Suprapubic skin (tissue), 4 donors: ENCODE measurements at regions not wholly inside any gene's neighbourhood (a gene's known extent, or its start where the extent isn't known, plus 50 kb on each side); places are given as distances from the start of the nearest gene placed in this dataset.

ENCODE experiments used
- DNase-seq, 2 donors: peaks; one replicate each; pipeline ENCODE4 v3.0.0-alpha.2; 2019; ENCODE audit warnings: low spot score in 2 of 2
- H3K27ac ChIP-seq: fragments of 200-600 bp; sonication (generic); one replicate; pipeline ENCODE4 v1.5.1; 2019
- H3K27me3 ChIP-seq: fragments of 200-600 bp; sonication (generic); one replicate; pipeline ENCODE4 v1.5.1; 2019
- H3K36me3 ChIP-seq: fragments of 200-600 bp; sonication (generic); one replicate; pipeline ENCODE4 v1.5.1; 2019
- H3K4me1 ChIP-seq: fragments of 200-600 bp; sonication (generic); one replicate; pipeline ENCODE4 v1.5.1; 2019
- H3K4me3 ChIP-seq: fragments of 200-600 bp; sonication (generic); one replicate; pipeline ENCODE4 v1.5.1; 2019; ENCODE audit warnings: mild to moderate bottlenecking
- H3K9me3 ChIP-seq: fragments of 200-600 bp; sonication (generic); one replicate; pipeline ENCODE4 v1.5.1; 2019
- CTCF ChIP-seq, 2 donors: fragments of 200-600 bp in 1 of 2; fragments of 450-650 bp in 1 of 2; sonication (generic) in 1 of 2; IDR thresholded peaks; one replicate each; pipeline ENCODE4 v1.5.1; 2016 to 2019; ENCODE audit warnings: antibody characterized with exemption in 2 of 2, mild to moderate bottlenecking in 1 of 2, moderate library complexity in 1 of 2
- EP300 ChIP-seq: sonication (generic); formaldehyde crosslinking; IDR thresholded peaks from one replicate; pipeline ENCODE4 v1.6.1; 2017; ENCODE audit warnings: antibody characterized with exemption
- POLR2A ChIP-seq, 2 donors: fragments of 450-650 bp; IDR thresholded peaks; one replicate each; pipeline ENCODE4 v1.6.1; 2017; ENCODE audit warnings: antibody characterized with exemption in 2 of 2, mild to moderate bottlenecking in 2 of 2, moderate library complexity in 2 of 2
- POLR2AphosphoS5 ChIP-seq, 3 donors: sonication (generic); formaldehyde crosslinking; IDR thresholded peaks; one replicate each; pipeline ENCODE4 v1.6.1; 2017; ENCODE audit warnings: antibody characterized with exemption in 3 of 3
- WGBS: methylation state at CpG from one replicate; pipeline ENCODE4 v1.1.5; 2018; 5-methylcytosine and 5-hydroxymethylcytosine counted together

GRCh38 chr9:24841993-24842392 is 296.3 kb upstream of the IZUMO3 start:
- no peak overlapping the region for H3K27ac ChIP-seq
- no peaks in the 10 kb centered on the region for H3K4me1 ChIP-seq
- no peaks in the 10 kb centered on the region for H3K9me3 ChIP-seq
- TF ChIP-seq CTCF (IDR thresholded peaks at IDR 0.05): no peak
- no peak for TF ChIP-seq EP300
- TF ChIP-seq POLR2AphosphoS5 (IDR thresholded peaks at IDR 0.05): no peak
- no peak for TF ChIP-seq POLR2A (IDR thresholded peaks at IDR 0.05)
- no peak for DNase-seq
- no peaks in the 10 kb centered on the region for H3K36me3 ChIP-seq
- no peaks in the 10 kb centered on the region for H3K27me3 ChIP-seq
- H3K4me3 ChIP-seq: no peak overlapping the region
- WGBS: 93% methylated on average over 4 of the region's 4 CpGs

GRCh38 chr9:24832307-24832706 is 286.6 kb upstream of the IZUMO3 start:
- no peak for DNase-seq
- 38% methylated on average over 2 of the region's 2 CpGs for WGBS
- H3K4me1 ChIP-seq: no peaks in the 10 kb centered on the region
- no peaks in the 10 kb centered on the region for H3K9me3 ChIP-seq
- H3K4me3 ChIP-seq: no peak overlapping the region
- H3K27me3 ChIP-seq: no peaks in the 10 kb centered on the region
- TF ChIP-seq POLR2A (IDR thresholded peaks at IDR 0.05) (no peak), CTCF (IDR thresholded peaks at IDR 0.05) (no peak), EP300 (no peak), POLR2AphosphoS5 (IDR thresholded peaks at IDR 0.05) (no peak)
- no peaks in the 10 kb centered on the region for H3K36me3 ChIP-seq
- H3K27ac ChIP-seq: no peak overlapping the region

GRCh38 chr9:24828687-24829086 is 283.0 kb upstream of the IZUMO3 start:
- WGBS: 68% methylated on average over 2 of the region's 2 CpGs
- TF ChIP-seq CTCF (IDR thresholded peaks at IDR 0.05): no peak
- no peak for TF ChIP-seq POLR2AphosphoS5 (IDR thresholded peaks at IDR 0.05)
- TF ChIP-seq POLR2A (IDR thresholded peaks at IDR 0.05): no peak
- TF ChIP-seq EP300: no peak
- Histone ChIP-seq H3K27ac (no peak overlapping the region), H3K4me3 (no peak overlapping the region), H3K27me3 (no peaks in the 10 kb centered on the region), H3K9me3 (no peaks in the 10 kb centered on the region), H3K36me3 (no peaks in the 10 kb centered on the region), H3K4me1 (no peaks in the 10 kb centered on the region)
- no peak for DNase-seq

GRCh38 chr9:24824607-24825006 is 278.9 kb upstream of the IZUMO3 start:
- DNase-seq: no peak
- TF ChIP-seq EP300: no peak
- TF ChIP-seq CTCF (IDR thresholded peaks at IDR 0.05): no peak
- TF ChIP-seq POLR2AphosphoS5 (IDR thresholded peaks at IDR 0.05): no peak
- no peak for TF ChIP-seq POLR2A (IDR thresholded peaks at IDR 0.05)
- no peak overlapping the region for H3K27ac ChIP-seq
- no peaks in the 10 kb centered on the region for H3K27me3 ChIP-seq
- H3K9me3 ChIP-seq: no peaks in the 10 kb centered on the region
- no peaks in the 10 kb centered on the region for H3K4me1 ChIP-seq
- H3K36me3 ChIP-seq: no peaks in the 10 kb centered on the region
- H3K4me3 ChIP-seq: no peak overlapping the region

GRCh38 chr9:24820196-24820595 is 274.5 kb upstream of the IZUMO3 start:
- TF ChIP-seq CTCF (IDR thresholded peaks at IDR 0.05): no peak
- TF ChIP-seq EP300: no peak
- no peak for TF ChIP-seq POLR2AphosphoS5 (IDR thresholded peaks at IDR 0.05)
- TF ChIP-seq POLR2A (IDR thresholded peaks at IDR 0.05): no peak
- H3K27me3 ChIP-seq: no peaks in the 10 kb centered on the region
- no peaks in the 10 kb centered on the region for H3K4me1 ChIP-seq
- H3K36me3 ChIP-seq: no peaks in the 10 kb centered on the region
- 34% methylated on average over 1 of the region's 1 CpG for WGBS
- DNase-seq: no peak
- H3K9me3 ChIP-seq: no peaks in the 10 kb centered on the region
- no peak overlapping the region for H3K27ac ChIP-seq
- H3K4me3 ChIP-seq: no peak overlapping the region
